HG03571 (cell line): ENCODE measurements at regions not wholly inside any gene's neighbourhood (a gene's known extent, or its start where the extent isn't known, plus 50 kb on each side); places are given as distances from the start of the nearest gene placed in this dataset.
"Not testable (repeated sequence)": the region's sequence is repeated elsewhere in the genome, so short reads cannot be mapped to it uniquely, and the experiment has no call there.

ENCODE experiments used
- ATAC-seq: cut with Tn5 transposase; IDR thresholded peaks from one replicate; pipeline ENCODE4 v1.9.1; 2021; ENCODE audit not compliant: unreplicated experiment

DNA sequence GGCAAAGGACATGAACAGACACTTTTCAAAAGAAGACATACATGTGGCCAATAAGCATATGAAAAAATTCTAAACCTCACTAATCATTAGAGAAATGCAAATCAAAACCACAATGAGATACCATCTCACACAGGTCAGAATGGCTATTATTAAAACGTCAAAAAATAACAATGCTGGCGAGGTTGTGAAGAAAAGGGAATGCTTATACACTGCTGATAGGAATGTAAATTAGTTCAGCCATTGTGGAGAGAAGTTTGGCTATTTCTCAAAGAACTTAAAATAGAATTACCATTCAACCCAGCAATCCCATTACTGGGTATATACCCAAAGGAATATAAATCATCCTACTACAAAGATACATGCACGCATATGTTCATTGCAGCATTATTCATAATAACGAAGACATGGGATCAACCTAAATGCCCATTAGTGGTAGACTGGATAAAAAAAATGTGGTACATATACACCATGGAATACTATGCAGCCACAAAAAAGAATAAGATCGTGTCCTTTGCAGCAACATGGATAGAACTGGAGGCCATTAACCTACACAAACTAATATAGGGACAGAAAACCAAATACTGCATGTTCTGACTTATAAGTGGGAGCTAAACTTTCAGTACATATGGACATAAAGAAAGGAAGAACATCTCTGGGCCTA lies 101.7 kb downstream of the KLF5 start:
- not testable (repeated sequence) for ATAC-seq

DNA sequence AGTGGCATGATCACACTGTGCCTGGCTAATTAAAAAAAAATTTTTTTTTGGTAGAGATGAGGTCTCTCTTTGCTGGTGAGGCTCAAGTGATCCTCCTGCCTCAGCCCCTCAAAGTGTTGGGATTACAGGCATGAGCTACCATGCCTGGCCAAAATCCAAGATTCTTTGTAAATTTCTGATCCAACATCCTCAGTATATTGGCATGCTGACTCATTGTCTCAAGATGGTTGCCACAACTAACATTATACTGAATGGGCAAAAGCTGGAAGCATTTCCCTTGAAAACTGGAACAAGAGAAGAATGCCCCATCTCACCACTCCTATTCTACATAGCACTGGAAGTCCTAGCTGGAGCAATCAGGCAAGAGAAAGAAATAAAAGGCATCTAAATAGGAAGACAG lies 100.0 kb downstream of the KLF5 start:
- no peak for ATAC-seq

DNA sequence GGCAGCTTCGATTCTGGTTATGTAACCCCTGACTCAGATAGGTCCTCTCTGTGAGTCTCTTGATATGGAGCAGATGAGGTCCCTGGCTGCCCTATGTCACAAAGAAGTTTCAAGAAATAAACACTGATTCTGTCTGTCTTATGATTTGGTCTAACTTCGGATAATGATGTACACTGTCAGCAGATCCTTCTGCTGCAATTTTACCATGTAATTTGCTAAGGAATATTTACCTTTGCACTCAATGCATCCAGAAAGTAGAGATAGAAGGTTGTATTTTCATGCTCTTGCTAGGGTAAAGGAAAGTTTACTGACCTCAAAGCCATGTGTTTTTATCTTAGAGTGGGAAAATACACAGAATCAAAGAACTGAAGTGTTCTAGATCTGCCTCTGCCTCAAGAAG lies 98.2 kb downstream of the KLF5 start:
- no peak for ATAC-seq

DNA sequence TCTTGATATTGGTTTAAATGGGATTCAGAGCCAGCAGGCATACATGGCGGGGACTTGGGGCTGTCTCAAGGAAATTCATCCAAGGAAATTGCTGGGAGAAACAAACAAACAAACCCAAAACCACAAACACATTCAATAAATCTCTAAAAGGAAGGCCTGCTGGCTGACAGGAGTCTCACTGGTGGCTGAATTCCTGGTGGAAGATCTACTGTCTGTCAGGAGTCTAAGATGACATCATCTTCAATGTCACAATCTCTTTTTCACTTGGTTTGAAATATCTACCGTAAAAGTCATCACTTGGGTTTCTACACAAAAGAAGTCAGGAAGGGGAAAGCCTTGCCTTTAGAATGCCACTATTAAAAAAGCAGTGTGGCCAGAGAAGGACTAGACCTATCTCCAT lies 87.9 kb downstream of the KLF5 start:
- ATAC-seq = no peak

DNA sequence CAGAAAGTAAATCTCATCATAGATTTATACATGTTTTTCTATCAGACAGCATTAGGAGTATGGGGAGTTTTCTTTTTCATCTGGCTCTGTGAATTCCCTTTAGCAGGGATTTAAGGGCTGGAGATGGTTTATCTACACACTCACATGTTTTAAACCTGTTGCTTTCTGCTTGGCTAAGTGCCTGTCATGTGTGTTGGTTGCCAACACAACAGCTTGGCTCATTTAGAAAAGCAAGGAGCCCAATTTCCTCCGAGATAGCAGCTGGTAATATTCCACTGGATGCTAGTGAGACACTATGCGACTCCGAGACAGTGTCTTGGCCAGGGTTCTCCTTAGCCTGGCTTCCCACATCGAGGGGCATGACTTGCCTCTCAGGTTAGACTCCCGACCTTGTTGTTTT lies 83.3 kb downstream of the KLF5 start:
- ATAC-seq = no peak

DNA sequence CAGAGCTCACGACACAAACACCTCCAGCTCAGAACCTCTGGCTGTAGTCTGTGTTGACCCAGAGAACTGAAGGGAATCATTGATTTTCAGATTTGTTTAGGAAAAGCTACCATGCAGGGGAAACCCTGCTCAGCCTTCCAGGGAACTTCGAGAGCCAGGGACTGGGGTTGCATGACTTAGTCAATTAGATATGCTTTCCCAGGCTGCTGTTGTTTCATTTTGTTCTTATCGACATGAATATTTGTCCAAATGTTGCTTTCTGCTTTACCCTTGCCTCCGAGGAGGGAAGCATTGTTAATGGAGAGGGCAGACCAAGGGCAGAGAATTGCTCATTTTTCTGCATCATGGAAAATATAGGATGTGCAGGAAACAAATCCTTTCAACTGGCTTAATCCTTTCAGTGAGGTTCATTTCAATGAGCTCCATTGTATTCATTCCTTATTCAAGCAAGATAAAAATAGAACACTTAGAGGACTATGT lies 82.5 kb downstream of the KLF5 start:
- ATAC-seq = no peak

DNA sequence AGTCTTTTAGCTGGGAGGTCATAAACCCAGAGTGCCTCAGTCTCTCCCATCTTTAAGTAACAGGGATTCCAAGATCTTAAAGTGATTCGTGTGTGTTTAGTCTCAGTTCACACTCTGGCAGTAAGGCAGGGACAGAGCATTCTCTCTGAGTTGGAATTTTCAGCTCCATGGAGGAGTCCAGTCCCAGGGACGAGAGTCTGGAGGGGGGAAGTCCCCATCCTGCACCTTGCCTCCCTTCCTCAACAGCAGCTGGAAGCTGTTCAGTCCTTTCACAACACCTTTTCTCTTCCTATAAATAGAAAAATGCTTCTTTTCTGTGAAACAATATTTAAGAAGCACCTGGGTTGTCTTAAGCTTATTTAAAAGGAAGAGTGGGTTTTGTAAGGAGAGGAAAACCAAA lies 82.0 kb downstream of the KLF5 start:
- no peak for ATAC-seq

DNA sequence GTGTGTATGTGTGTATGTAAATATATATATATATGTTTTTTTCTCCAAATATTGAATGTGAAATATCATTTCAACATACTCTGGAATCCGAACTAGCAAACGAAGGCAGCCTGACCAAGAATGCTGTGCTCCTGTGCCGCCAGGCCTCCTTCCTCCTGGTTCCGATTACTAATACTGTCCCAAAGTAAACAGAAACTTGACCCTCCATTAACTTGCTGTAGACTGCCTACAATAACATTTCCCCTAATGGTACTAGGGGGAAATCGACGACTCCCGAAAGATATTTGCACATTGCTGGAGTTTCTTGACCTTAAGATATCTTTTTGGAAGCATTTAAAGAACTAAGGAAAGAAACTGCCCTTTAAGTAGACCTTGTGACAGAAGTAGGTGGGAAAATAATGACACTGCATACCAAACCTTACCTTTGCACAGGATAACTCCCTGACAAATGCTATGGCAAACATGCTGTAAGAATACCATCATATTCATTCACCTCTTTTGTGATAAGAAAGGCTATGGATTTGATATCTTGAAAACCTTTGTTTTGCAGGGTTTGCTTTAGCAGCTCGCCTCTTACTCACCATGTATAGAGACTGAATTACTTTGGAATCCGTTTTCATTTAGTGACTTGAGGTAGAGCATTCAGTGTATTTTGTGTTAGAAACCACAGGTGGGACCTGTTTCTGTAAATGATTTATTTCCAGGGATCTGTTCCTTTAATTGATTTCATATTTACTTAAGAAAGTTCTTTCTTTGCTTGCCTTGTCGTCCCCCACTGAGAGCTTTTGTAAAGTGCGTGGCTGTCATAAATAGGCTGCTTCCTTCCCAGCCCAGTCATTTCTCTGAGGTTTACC lies 80.1 kb downstream of the KLF5 start:
- no peak for ATAC-seq

DNA sequence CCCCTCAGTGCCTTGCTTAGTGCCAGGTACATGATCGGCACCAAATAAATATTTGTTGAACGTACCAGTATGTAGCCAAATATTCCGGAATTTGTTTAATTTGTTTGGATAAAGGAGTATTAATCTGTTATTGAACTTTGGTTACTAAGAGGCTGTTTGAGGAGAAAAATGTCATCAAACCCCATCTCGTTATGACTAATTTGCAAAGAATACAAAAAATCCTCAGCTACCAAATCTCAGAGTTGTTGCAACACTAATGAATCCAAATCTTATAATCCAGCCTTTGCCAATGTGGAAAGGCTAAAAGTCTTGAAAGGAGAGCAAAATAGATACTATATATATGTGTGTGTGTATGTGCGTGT lies 79.5 kb downstream of the KLF5 start:
- ATAC-seq = no peak

DNA sequence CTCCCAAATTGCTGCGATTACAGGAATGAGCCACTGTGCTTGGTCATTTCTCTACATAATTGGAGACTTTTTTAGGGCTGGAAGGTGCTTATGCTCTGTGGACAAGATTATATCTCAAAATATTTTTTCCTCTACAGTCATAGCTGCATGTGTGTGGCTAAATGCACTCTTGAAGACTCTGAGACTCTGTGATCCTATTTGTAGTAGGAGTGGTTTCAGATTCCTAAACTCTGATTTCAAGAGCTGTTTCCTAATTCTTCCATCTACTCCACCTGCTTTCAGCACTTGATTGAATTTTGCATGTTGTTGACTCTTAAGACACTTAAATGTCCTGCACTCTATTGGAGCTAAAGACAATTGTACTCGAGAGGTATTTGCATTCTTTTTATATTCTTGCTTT lies 78.0 kb downstream of the KLF5 start:
- ATAC-seq = no peak

DNA sequence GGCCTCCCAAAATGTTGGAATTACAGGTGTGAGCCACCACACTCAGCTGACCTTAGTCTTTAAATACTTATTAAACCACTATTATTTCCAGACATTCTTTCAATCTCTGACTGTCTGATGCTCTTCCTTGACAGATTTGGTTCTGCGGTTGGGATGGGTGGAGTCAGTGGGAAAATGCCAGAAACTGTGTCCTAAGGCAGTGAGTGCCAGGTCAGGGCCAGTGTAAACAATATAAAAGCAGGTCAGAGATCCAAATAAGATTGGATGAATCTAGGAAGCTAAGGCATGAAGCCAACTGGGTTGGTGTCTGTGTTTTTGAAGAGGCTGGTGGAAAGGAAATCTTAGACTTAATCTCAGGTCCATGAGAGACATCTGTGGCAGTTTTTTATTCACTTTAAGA lies 74.7 kb downstream of the KLF5 start:
- no peak for ATAC-seq

DNA sequence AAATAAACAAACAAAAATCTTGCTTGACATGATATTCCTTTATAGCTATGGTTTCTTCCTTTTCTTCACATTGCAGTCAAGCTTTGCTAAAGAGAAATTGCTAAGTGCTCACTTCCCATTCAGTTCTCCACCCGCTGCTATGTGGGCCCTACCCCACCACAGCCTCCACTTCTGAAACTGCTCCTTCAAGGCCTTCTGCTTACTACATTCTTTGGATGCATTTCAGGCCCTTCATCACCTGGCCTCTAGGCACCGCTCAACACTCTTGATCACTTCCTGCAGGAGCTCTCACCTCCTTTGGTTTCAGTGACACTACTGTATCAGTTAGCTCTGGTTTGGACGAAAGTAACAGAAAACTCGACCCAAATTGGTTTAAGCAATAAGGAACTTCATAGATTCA lies 72.4 kb downstream of the KLF5 start:
- ATAC-seq = no peak

DNA sequence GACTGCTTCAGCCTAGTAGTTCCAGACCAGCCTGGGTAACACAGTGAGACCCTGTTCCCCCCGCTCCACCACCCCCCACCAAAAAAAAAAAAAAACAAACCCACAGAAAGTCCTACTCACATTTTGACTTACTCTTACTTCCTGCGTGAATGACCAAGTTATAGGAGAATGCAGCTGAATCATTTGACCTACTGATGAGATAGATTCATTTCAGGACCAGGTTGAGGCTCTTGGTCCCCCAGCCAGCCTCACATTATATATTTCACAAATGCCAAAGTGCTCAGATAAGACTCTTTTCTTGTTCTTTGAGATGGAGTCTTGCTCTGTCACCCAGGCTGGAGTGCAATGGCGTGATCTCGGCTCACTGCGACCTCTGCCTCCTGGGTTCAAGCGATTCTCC lies 70.2 kb downstream of the KLF5 start:
- ATAC-seq = no peak
